IPS DF 4.7 (cell line): ENCODE measurements at regions not wholly inside any gene's neighbourhood (a gene's known extent, or its start where the extent isn't known, plus 50 kb on each side); places are given as distances from the start of the nearest gene placed in this dataset.

Experiments used
- DNase-seq: peaks from one replicate; pipeline ENCODE4 v3.0.0-alpha.2; 2013; ENCODE audit warnings: low spot score; ENCODE audit errors: extremely low read depth

DNA sequence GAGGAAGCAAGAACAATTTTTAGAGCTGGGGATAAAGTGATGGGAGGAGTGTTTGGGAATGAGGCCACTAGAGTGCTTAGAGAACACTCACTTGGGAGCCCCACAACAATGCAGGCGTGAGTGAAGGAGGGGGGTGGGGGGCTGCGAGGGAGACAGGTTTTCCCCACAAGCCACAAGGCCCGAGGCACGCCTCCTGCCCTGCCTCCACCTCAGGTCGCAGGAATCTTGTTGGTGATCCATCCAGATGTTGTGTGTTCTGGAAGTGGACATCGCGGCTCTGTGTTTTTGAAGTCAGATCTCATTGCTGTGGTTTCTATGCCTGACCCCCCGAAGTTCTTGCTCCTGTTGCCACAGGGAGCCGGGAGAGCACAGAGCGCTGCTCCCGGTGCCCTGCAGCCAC lies 178.0 kb upstream of the BMPER start:
- DNase-seq: no peak

GRCh38 chr7:33728873-33729551 lies 176.3 kb upstream of the BMPER start:
- DNase-seq: no peak

- DNase-seq: no peak
Measured at GRCh38 chr7:33729726-33730125, 175.6 kb upstream of the BMPER start.

- no peak for DNase-seq
Measured at GRCh38 chr7:33730958-33731357, 174.4 kb upstream of the BMPER start.

DNA sequence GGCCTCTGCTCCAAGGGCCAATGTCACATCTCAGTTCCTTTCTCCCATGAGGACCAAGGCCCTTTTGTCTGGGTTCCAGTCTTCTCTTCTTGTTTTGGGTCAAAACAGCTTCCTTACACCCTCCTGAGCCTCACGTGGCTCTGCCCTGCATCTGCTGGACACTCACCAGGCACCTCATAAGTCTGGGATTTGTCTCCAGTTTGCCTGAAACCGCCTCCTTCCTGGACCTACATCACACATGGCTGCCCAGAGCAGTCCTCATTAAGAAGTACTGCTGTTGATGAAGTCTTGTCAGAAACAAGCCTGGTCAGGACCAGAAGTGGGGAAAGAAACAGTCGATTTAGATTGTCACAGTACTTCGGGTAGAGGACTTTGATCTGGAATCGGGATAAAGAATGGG lies 173.4 kb upstream of the BMPER start:
- no peak for DNase-seq

GRCh38 chr7:33732462-33732861 lies 172.9 kb upstream of the BMPER start:
- DNase-seq: no peak

- no peak for DNase-seq
Measured at GRCh38 chr7:33733870-33734650, 171.3 kb upstream of the BMPER start.

DNA sequence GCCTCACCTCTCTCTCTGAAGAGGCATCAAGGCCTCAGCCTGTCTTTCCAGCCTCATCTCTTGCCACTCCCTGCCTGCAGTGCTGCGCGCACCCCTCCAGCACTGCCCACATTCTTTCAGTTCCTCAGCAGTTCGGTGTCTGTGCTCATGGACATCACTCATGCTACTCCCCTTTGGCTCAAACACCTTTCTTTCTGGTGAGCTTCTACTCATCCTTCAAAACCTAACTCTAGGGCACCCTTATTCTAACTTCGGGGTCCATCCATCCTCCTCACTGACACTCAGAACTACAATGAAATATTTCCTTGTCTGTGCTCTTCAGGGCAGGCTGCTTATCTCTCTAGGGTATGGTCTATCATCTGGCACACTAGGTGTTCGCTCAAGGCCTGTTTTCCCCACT lies 169.9 kb upstream of the BMPER start:
- no peak for DNase-seq

GRCh38 chr7:33736521-33737221 lies 168.7 kb upstream of the BMPER start:
- no peak for DNase-seq

- no peak for DNase-seq
Measured at GRCh38 chr7:33738260-33738935, 166.9 kb upstream of the BMPER start.

- no peak for DNase-seq
Measured at GRCh38 chr7:33739286-33739685, 166.1 kb upstream of the BMPER start.

GRCh38 chr7:33742521-33742920 lies 162.8 kb upstream of the BMPER start:
- no peak for DNase-seq

- no peak for DNase-seq
Measured at GRCh38 chr7:33742999-33743587, 162.2 kb upstream of the BMPER start.

DNA sequence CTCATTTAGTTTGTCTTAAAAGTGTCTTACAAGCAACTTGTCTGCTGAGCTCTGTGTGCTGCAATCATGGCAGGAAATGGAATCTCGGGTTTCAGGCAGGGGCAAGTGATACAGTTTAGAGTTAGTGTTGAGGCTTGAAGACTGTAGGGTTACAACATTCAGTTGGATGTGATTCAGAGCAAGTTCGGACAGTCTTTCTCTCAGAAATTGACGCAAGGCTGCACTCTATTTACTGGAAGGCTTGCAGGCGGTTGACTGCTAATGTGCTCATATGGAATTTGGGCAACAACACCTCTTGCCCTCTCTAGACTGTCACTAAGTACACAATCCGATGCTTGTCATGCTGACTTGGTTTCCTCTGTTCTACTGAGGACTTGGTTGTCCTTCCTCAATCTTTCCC lies 161.7 kb upstream of the BMPER start:
- DNase-seq: no peak

- no peak for DNase-seq
Measured at GRCh38 chr7:33744293-33745075, 160.9 kb upstream of the BMPER start.

DNA sequence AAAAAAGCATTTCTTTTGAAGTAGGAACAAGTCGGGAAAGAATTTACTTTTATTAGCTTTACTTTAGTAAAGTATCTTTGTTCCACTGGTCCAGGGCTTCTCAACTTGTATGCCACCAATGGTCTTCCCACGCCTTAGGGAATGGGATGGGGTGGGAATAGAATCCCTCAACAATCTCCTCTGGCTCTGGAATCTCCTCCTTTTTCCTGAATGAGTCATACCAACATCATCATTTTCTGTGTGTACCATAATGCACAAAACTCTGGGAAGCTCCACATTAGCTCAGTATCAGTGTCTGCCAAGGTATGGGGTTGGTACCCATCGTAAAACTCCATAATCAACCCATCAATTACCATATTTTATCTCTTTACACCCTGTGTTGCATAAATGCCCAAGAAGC lies 159.4 kb upstream of the BMPER start:
- no peak for DNase-seq

DNA sequence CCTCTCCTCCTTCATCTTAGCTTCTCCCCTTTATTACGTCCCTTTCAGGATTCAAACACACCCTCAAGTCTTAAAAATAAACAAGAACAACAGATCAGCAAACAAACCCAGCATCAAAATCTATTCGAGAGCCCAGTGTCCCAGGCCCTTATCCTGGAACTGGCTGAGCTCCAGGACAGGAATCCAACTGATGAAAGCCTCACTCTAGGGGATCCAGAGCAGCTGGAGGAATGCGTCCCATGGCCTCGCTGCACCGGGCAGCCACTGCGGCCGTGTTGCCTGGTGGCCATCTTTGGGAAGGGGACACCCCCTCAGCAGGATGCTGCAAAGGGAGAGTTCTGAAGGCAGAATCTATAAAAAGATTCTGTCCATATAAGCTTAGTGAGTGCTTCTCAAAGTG lies 156.5 kb upstream of the BMPER start:
- no peak for DNase-seq

GRCh38 chr7:33750177-33750576 lies 155.2 kb upstream of the BMPER start:
- DNase-seq: no peak

GRCh38 chr7:33751443-33751842 lies 153.9 kb upstream of the BMPER start:
- no peak for DNase-seq

DNA sequence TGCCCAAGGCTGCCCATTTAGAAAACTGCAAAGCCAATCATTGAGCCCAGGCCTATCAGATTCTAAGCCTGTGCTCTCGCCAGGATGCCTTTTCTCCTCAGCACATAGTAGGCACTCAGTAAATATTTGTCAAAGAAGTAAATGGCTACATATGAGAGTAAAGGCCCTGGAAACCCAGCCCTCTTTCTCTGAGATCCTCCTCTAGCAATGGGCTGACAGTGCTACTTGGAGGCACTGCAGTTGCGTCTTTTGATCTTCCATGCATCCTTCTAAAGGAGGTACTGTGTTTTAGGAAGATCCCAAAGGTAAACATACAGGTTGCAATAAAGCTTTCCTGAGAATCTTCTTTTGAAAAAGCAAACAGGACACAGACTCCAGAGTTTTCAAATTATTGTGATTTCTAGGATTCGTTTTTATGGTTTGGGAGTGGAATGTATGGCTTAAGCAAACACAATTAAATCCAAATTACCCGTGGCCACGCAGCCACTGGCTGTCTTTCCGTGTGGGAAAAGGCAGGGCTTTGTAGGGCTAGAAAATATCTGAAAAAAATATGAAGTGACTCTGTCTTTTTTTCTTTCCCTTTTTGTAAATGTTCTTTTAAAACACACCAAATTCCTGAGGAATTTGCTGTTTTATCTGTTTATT lies 151.3 kb upstream of the BMPER start:
- DNase-seq: no peak
